ENCODE measurements at regions not wholly inside any gene's neighbourhood (a gene's known extent, or its start where the extent isn't known, plus 50 kb on each side); places are given as distances from the start of the nearest gene placed in this dataset.

GRCh38 chr11:134792677-134793076 lies 380.6 kb upstream of the B3GAT1 start:
- TF ChIP-seq CTCF (IDR thresholded peaks at IDR 0.05) = no peak
- H3K27me3 Mint-ChIP-seq = peaks cover 5% of the 10 kb centered on the region
- no peaks in the 10 kb centered on the region for H3K4me1 Mint-ChIP-seq
- ChIA-PET POLR2A (no interaction called here), CTCF (no interaction called here)
- ATAC-seq (ENCODE audit: low read depth) (no peak), DNase-seq (no peak)
- H3K36me3 Mint-ChIP-seq (ENCODE audit: low read depth) = no peaks in the 10 kb centered on the region
- intact Hi-C loops (cut with micrococcal nuclease) = no loop called here
- no peak overlapping the region for H3K4me3 Mint-ChIP-seq
- H3K27ac Mint-ChIP-seq = no peak overlapping the region
- H3K9me3 Mint-ChIP-seq = no peaks in the 10 kb centered on the region

GRCh38 chr11:134792044-134792443 lies 380.0 kb upstream of the B3GAT1 start:
- ATAC-seq (ENCODE audit: low read depth) (no peak), DNase-seq (no peak)
- no peaks in the 10 kb centered on the region for H3K9me3 Mint-ChIP-seq
- no peak for TF ChIP-seq CTCF (IDR thresholded peaks at IDR 0.05)
- CTCF ChIA-PET = no interaction called here
- no peak overlapping the region for H3K4me3 Mint-ChIP-seq
- H3K27me3 Mint-ChIP-seq = peaks cover 5% of the 10 kb centered on the region
- H3K36me3 Mint-ChIP-seq (ENCODE audit: low read depth) = no peaks in the 10 kb centered on the region
- intact Hi-C loops (cut with micrococcal nuclease) = no loop called here
- H3K4me1 Mint-ChIP-seq = no peaks in the 10 kb centered on the region
- POLR2A ChIA-PET = no interaction called here
- no peak overlapping the region for H3K27ac Mint-ChIP-seq

GRCh38 chr11:134791102-134791501 lies 379.1 kb upstream of the B3GAT1 start:
- DNase-seq (no peak), ATAC-seq (ENCODE audit: low read depth) (no peak)
- TF ChIP-seq CTCF (IDR thresholded peaks at IDR 0.05) = no peak
- intact Hi-C loops (cut with micrococcal nuclease) = no loop called here
- ChIA-PET CTCF (no interaction called here), POLR2A (no interaction called here)
- no peaks in the 10 kb centered on the region for H3K4me1 Mint-ChIP-seq
- H3K36me3 Mint-ChIP-seq (ENCODE audit: low read depth) = no peaks in the 10 kb centered on the region
- H3K4me3 Mint-ChIP-seq = no peak overlapping the region
- H3K27ac Mint-ChIP-seq = no peak overlapping the region
- H3K27me3 Mint-ChIP-seq = peaks cover 5% of the 10 kb centered on the region
- H3K9me3 Mint-ChIP-seq = no peaks in the 10 kb centered on the region

- no peak for DNase-seq
- no peaks in the 10 kb centered on the region for H3K9me3 Mint-ChIP-seq
- intact Hi-C loops (cut with micrococcal nuclease) = no loop called here
- POLR2A ChIA-PET = no interaction called here
- TF ChIP-seq CTCF (IDR thresholded peaks at IDR 0.05) = no peak
- no peaks in the 10 kb centered on the region for H3K36me3 Mint-ChIP-seq (ENCODE audit: low read depth)
- H3K4me3 Mint-ChIP-seq = no peak overlapping the region
- H3K27ac Mint-ChIP-seq = no peak overlapping the region
- ATAC-seq (ENCODE audit: low read depth) = no peak
- CTCF ChIA-PET = no interaction called here
- no peaks in the 10 kb centered on the region for H3K4me1 Mint-ChIP-seq
- H3K27me3 Mint-ChIP-seq = peaks cover 3% of the 10 kb centered on the region
These were observed 377.1 kb upstream of the B3GAT1 start for GRCh38 chr11:134789104-134789503.

GRCh38 chr11:134786636-134787035 lies 374.6 kb upstream of the B3GAT1 start:
- Mint-ChIP-seq H3K4me3 (no peak overlapping the region), H3K27me3 (peaks cover 10% of the 10 kb centered on the region), H3K9me3 (no peaks in the 10 kb centered on the region), H3K36me3 (ENCODE audit: low read depth) (no peaks in the 10 kb centered on the region), H3K27ac (no peak overlapping the region), H3K4me1 (no peaks in the 10 kb centered on the region)
- ChIA-PET POLR2A (no interaction called here), CTCF (no interaction called here)
- no peak for TF ChIP-seq CTCF (IDR thresholded peaks at IDR 0.05)
- intact Hi-C loops (cut with micrococcal nuclease) = no loop called here
- no peak for ATAC-seq (ENCODE audit: low read depth)
- DNase-seq = no peak
